ENCODE measurements at regions not wholly inside any gene's neighbourhood (a gene's known extent, or its start where the extent isn't known, plus 50 kb on each side); places are given as distances from the start of the nearest gene placed in this dataset.

- TF ChIP-seq POLR2AphosphoS5 (IDR thresholded peaks at IDR 0.05; ENCODE audit: borderline replicate concordance, low read depth, low read length), result no peak
- no peak for TF ChIP-seq EZH2 (IDR thresholded peaks at IDR 0.05)
- TF ChIP-seq FOXP2 (optimal IDR thresholded peaks at IDR 0.05; ENCODE audit: control extremely low read depth, extremely low read length, insufficient read depth), result no peak
Measured at GRCh38 chr3:23068016-23068728, 135.0 kb upstream of the UBE2E2 start.

Measured in SK-N-MC (cell line).